Adrenal gland (tissue), 9 donors: ENCODE measurements at regions not wholly inside any gene's neighbourhood (a gene's known extent, or its start where the extent isn't known, plus 50 kb on each side); places are given as distances from the start of the nearest gene placed in this dataset.

ENCODE experiments used
- DNase-seq, 7 donors: peaks; one replicate each; pipeline ENCODE4 v3.0.0-alpha.2; 2019 to 2020
- H3K27ac ChIP-seq, 5 donors: fragments of 200-600 bp; sonication (generic) in 4 of 5; 1 replicate in 3 of 5; 2 replicates in 2 of 5; pipeline versions ENCODE4 v1.5.1 to v1.8.0; 2016 to 2020; ENCODE audit warnings: mild to moderate bottlenecking in 1 of 5
- H3K27me3 ChIP-seq: fragments of 200-600 bp; 2 replicates; pipeline ENCODE4 v1.8.0; 2021
- H3K36me3 ChIP-seq, 2 donors: fragments of 200-600 bp; replicated peaks in 1 of 2; 1 replicate in 1 of 2; 2 replicates in 1 of 2; pipeline versions ENCODE4 v1.5.1 to v1.8.0; 2018 to 2022
- H3K4me1 ChIP-seq, 2 donors: fragments of 200-600 bp; replicated peaks in 1 of 2; 1 replicate in 1 of 2; 2 replicates in 1 of 2; pipeline versions ENCODE4 v1.5.1 to v1.8.0; 2018 to 2021
- H3K4me3 ChIP-seq, 4 donors: fragments of 200-600 bp; sonication (generic) in 3 of 4; one replicate each; pipeline ENCODE4 v1.5.1; 2016 to 2018
- H3K9me3 ChIP-seq, 3 donors: fragments of 200-600 bp; sonication (generic) in 1 of 3; replicated peaks in 1 of 3; 1 replicate in 2 of 3; 2 replicates in 1 of 3; pipeline versions ENCODE4 v1.5.1 to v1.8.0; 2016 to 2021
- CTCF ChIP-seq, 6 experiments: fragments of 450-650 bp in 4 of 6; fragments of 200-600 bp in 2 of 6; sonication (generic) in 1 of 6; IDR thresholded peaks; 1 replicate in 5 of 6; 2 replicates in 1 of 6; pipeline versions ENCODE4 v1.5.1 to v1.8.0; 2016 to 2021; ENCODE audit warnings: antibody characterized with exemption in 6 of 6, mild to moderate bottlenecking in 2 of 6, moderate library complexity in 1 of 6
- POLR2A ChIP-seq, 2 donors: fragments of 450-650 bp; IDR thresholded peaks; one replicate each; pipeline ENCODE4 v1.6.1; 2017; ENCODE audit warnings: antibody characterized with exemption in 2 of 2, mild to moderate bottlenecking in 2 of 2, moderate library complexity in 1 of 2
- WGBS, 4 donors: extraction: QIAGEN DNeasy Blood & Tissue Kit in 2 of 4; methylation state at CpG; one replicate each; pipeline versions ENCODE4 v1.1.5 to v1.1.7; 2013 to 2017; 5-methylcytosine and 5-hydroxymethylcytosine counted together
- intact Hi-C, 2 donors: fragments of 100-400 bp; cut with DNase I; formaldehyde crosslinking; loops; one replicate each; pipeline versions ENCODE4 v1.14.1 to v1.15.0; 2022 to 2023
- donor health status: healthy with polysubstance abuse.
- donor health status: Bipolar disorder and iron deficiency.
- donor health status: DM: yes; HTN: yes; CAD: no.
- donor health status: DM: no; HTN: no; CAD: no.
- donor health status: DM: no; HTN: no; CAD: no.

- TF ChIP-seq POLR2A (IDR thresholded peaks at IDR 0.05): no peak
- peak in 1 of 7 donors; percentile 4 for DNase-seq
- Histone ChIP-seq H3K9me3 (no peaks in the 10 kb centered on the region), H3K27ac (no peak overlapping the region), H3K4me1 (no peaks in the 10 kb centered on the region), H3K27me3 (no peaks in the 10 kb centered on the region), H3K36me3 (no peaks in the 10 kb centered on the region), H3K4me3 (no peak overlapping the region)
- intact Hi-C loops: no loop called here
- 48 to 69% (median 64%) methylated on average over 1 of the region's 1 CpG for WGBS, 4 donors
These were observed 449.7 kb downstream of the CDH26 start for GRCh38 chr20:60407938-60408337.

- H3K36me3 ChIP-seq: no peaks in the 10 kb centered on the region
- intact Hi-C loops: no loop called here
- H3K4me3 ChIP-seq: no peak overlapping the region
- no peak overlapping the region for H3K27ac ChIP-seq
- no peaks in the 10 kb centered on the region for H3K27me3 ChIP-seq
- H3K4me1 ChIP-seq: no peaks in the 10 kb centered on the region
- WGBS, 4 donors: 62 to 72% (median 65%) methylated on average over 4 of the region's 4 CpGs
- TF ChIP-seq POLR2A (IDR thresholded peaks at IDR 0.05): no peak
- no peak for TF ChIP-seq CTCF (IDR thresholded peaks at IDR 0.05)
- peak in 1 of 7 donors; percentile 2 for DNase-seq
- no peaks in the 10 kb centered on the region for H3K9me3 ChIP-seq
These were observed 450.2 kb downstream of the CDH26 start for GRCh38 chr20:60408435-60408834.

GRCh38 chr20:60410618-60411264 lies 452.5 kb downstream of the CDH26 start:
- Histone ChIP-seq H3K4me1 (no peaks in the 10 kb centered on the region), H3K27me3 (no peaks in the 10 kb centered on the region), H3K36me3 (no peaks in the 10 kb centered on the region), H3K9me3 (no peaks in the 10 kb centered on the region), H3K27ac (no peak overlapping the region), H3K4me3 (no peak overlapping the region)
- DNase-seq: peak in 1 of 7 donors; percentile 11
- TF ChIP-seq POLR2A (IDR thresholded peaks at IDR 0.05): no peak
- TF ChIP-seq CTCF (IDR thresholded peaks at IDR 0.05): no peak
- intact Hi-C loops: no loop called here
- 70 to 85% (median 79%) methylated on average over 7 of the region's 7 CpGs for WGBS, 4 donors

GRCh38 chr20:60411813-60412212 lies 453.6 kb downstream of the CDH26 start:
- no peaks in the 10 kb centered on the region for H3K9me3 ChIP-seq
- H3K4me3 ChIP-seq: no peak overlapping the region
- H3K27me3 ChIP-seq: no peaks in the 10 kb centered on the region
- 84 to 88% (median 86%) methylated on average over 8 of the region's 8 CpGs for WGBS, 4 donors
- intact Hi-C loops: no loop called here
- no peak for DNase-seq
- TF ChIP-seq POLR2A (IDR thresholded peaks at IDR 0.05) (no peak), CTCF (IDR thresholded peaks at IDR 0.05) (no peak)
- H3K27ac ChIP-seq: no peak overlapping the region
- no peaks in the 10 kb centered on the region for H3K4me1 ChIP-seq
- H3K36me3 ChIP-seq: no peaks in the 10 kb centered on the region

- Histone ChIP-seq H3K27ac (no peak overlapping the region), H3K4me1 (no peaks in the 10 kb centered on the region), H3K27me3 (no peaks in the 10 kb centered on the region), H3K36me3 (no peaks in the 10 kb centered on the region), H3K4me3 (no peak overlapping the region), H3K9me3 (no peaks in the 10 kb centered on the region)
- no peak for DNase-seq
- 81 to 89% (median 86%) methylated on average over 5 of the region's 5 CpGs for WGBS, 4 donors
- no peak for TF ChIP-seq POLR2A (IDR thresholded peaks at IDR 0.05)
- TF ChIP-seq CTCF (IDR thresholded peaks at IDR 0.05): no peak
- intact Hi-C loops: no loop called here
These were observed 462.5 kb downstream of the CDH26 start for GRCh38 chr20:60420676-60421229.
